Astrocyte (in vitro differentiated cells and primary cell): ENCODE measurements at regions not wholly inside any gene's neighbourhood (a gene's known extent, or its start where the extent isn't known, plus 50 kb on each side); places are given as distances from the start of the nearest gene placed in this dataset.

ENCODE experiments used
- EZH2 ChIP-seq: IDR thresholded peaks from 2 replicates; pipeline ENCODE4 v1.6.1; 2012; ENCODE audit warnings: mild to moderate bottlenecking, low read length, inconsistent platforms; ENCODE audit not compliant: insufficient read depth
- TF ChIP-seq, protein P1 (sequence below): IDR thresholded peaks from 2 replicates; pipeline ENCODE4 v1.5.1; 2011; ENCODE audit warnings: low read depth, mild to moderate bottlenecking, inconsistent platforms, low read length, moderate library complexity; ENCODE audit not compliant: insufficient read depth

DNA sequence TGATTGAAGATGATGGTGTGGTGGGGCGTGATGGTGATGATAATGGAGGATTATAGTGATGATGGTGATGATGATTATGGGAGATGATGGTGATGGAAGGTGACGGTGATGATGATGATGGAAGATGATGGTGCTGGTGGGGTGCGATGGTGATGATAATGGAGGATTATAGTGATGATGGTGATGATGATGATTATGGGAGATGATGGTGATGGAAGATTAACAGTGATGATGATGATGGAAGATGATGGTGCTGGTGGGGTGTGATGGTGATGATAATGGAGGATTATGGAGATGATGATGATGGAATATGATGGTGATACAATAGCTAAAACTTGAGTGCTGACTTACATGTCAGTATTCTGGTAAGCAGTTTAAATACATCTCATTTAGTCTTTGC is 391.0 kb upstream of the EEF2KMT start:
- TF ChIP-seq, protein P1, sequence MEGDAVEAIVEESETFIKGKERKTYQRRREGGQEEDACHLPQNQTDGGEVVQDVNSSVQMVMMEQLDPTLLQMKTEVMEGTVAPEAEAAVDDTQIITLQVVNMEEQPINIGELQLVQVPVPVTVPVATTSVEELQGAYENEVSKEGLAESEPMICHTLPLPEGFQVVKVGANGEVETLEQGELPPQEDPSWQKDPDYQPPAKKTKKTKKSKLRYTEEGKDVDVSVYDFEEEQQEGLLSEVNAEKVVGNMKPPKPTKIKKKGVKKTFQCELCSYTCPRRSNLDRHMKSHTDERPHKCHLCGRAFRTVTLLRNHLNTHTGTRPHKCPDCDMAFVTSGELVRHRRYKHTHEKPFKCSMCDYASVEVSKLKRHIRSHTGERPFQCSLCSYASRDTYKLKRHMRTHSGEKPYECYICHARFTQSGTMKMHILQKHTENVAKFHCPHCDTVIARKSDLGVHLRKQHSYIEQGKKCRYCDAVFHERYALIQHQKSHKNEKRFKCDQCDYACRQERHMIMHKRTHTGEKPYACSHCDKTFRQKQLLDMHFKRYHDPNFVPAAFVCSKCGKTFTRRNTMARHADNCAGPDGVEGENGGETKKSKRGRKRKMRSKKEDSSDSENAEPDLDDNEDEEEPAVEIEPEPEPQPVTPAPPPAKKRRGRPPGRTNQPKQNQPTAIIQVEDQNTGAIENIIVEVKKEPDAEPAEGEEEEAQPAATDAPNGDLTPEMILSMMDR: no peak
- TF ChIP-seq EZH2: no peak
